HL-60 (cell line): ENCODE measurements at regions not wholly inside any gene's neighbourhood (a gene's known extent, or its start where the extent isn't known, plus 50 kb on each side); places are given as distances from the start of the nearest gene placed in this dataset.

Experiments used
- DNase-seq, 2 experiments: peaks; one replicate each; pipeline ENCODE4 v3.0.0-alpha.2; 2010 to 2020; ENCODE audit warnings: low read depth in 1 of 2, low spot score in 1 of 2
- H3K27ac ChIP-seq: fragments of 250-450 bp; sonication (Bioruptor Pico); replicated peaks from 2 replicates; pipeline ENCODE4 v1.5.1; 2020; ENCODE audit warnings: mild to moderate bottlenecking, moderate library complexity
- H3K27me3 ChIP-seq: fragments of 250-450 bp; sonication (Bioruptor Pico); 2 replicates; pipeline ENCODE4 v1.5.1; 2021; ENCODE audit warnings: mild to moderate bottlenecking, moderate library complexity; ENCODE audit not compliant: insufficient read depth, poor library complexity, severe bottlenecking
- H3K4me3 ChIP-seq: replicated peaks from 2 replicates; pipeline ENCODE4 v1.5.1; 2011; ENCODE audit warnings: mild to moderate bottlenecking, control low read depth, low read length; ENCODE audit not compliant: insufficient read depth
- GABPA ChIP-seq: IDR thresholded peaks from 2 replicates; pipeline ENCODE4 v1.6.1; 2012; ENCODE audit warnings: low read depth
- POLR2AphosphoS5 ChIP-seq: IDR thresholded peaks from 2 replicates; pipeline ENCODE4 v1.6.1; 2012; ENCODE audit warnings: low read depth
- SPI1 ChIP-seq: IDR thresholded peaks from 2 replicates; pipeline ENCODE4 v1.6.1; 2012; ENCODE audit warnings: low read depth, mild to moderate bottlenecking, borderline replicate concordance
- TF ChIP-seq, protein P1 (sequence below): IDR thresholded peaks from one replicate; pipeline ENCODE4 v1.5.1; 2011; ENCODE audit warnings: low read length, control low read depth, inconsistent platforms; ENCODE audit not compliant: insufficient read depth
- TF ChIP-seq, protein P2 (sequence below): IDR thresholded peaks from 2 replicates; pipeline ENCODE4 v1.6.1; 2012; ENCODE audit warnings: low read depth; ENCODE audit not compliant: insufficient replicate concordance

DNA sequence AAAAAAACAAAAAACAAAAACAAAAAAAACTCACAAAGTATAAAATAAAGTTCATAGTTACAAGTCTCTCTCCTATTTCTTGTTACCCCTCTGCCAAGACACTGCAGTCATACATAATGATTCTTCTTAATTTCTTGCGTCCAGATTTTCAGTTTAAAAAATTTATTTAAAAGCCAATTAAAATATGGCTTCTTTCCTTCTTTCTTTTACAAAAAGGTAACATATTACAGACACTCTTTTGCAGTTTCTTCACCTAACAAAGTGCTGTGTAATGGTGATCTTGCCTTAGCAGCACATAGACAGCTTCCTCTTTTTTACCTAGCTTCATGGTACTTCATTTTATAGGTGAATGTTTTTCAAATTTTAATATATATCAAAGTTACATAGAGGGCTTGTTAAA lies 136.1 kb upstream of the SGO1 start:
- peak in 1 of 2 experiments; percentile 36 for DNase-seq
- Histone ChIP-seq H3K27ac (peak overlapping the region; percentile 36), H3K27me3 (no peaks in the 10 kb centered on the region), H3K4me3 (no peak overlapping the region)
- TF ChIP-seq SPI1 (peak; percentile 53; the same call in 1 of the 2 replicates), POLR2AphosphoS5 (no peak)

DNA sequence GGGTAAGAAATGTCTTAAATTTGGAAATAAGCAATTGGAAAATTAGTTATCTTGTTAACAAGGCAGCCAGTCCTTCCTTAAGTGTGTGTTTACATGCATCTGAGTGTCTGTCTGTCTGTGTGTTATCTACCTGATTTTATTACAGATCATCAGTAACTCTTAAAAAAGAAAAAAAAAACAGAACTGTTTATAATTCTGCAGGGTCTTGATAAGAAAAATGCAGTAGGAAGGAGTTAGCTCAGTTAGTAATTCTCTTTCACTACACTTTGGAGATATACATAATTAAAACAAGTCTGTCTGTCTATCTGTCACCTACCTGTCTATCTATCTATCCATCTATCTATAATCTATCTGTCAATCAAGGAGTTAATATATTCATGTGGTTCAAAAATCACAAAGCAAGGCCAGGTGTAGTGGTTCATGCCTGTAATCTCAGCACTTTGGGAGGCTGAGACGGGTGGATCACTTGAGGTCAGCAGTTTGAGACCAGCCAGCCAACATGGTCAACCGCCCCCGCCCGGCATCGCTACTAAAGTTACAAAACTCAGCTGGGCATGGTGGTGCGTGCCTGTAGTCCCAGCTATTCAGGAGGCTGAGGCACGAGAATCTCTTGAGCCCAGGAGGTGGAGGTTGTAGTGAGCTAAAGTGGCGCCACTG lies 135.5 kb upstream of the SGO1 start:
- Histone ChIP-seq H3K27ac (peak overlapping the region; percentile 36), H3K4me3 (no peak overlapping the region), H3K27me3 (no peaks in the 10 kb centered on the region)
- no peak for DNase-seq
- TF ChIP-seq POLR2AphosphoS5 (no peak), SPI1 (no peak), GABPA (no peak)
- TF ChIP-seq, protein P1, sequence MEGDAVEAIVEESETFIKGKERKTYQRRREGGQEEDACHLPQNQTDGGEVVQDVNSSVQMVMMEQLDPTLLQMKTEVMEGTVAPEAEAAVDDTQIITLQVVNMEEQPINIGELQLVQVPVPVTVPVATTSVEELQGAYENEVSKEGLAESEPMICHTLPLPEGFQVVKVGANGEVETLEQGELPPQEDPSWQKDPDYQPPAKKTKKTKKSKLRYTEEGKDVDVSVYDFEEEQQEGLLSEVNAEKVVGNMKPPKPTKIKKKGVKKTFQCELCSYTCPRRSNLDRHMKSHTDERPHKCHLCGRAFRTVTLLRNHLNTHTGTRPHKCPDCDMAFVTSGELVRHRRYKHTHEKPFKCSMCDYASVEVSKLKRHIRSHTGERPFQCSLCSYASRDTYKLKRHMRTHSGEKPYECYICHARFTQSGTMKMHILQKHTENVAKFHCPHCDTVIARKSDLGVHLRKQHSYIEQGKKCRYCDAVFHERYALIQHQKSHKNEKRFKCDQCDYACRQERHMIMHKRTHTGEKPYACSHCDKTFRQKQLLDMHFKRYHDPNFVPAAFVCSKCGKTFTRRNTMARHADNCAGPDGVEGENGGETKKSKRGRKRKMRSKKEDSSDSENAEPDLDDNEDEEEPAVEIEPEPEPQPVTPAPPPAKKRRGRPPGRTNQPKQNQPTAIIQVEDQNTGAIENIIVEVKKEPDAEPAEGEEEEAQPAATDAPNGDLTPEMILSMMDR = no peak
- TF ChIP-seq, protein P2, sequence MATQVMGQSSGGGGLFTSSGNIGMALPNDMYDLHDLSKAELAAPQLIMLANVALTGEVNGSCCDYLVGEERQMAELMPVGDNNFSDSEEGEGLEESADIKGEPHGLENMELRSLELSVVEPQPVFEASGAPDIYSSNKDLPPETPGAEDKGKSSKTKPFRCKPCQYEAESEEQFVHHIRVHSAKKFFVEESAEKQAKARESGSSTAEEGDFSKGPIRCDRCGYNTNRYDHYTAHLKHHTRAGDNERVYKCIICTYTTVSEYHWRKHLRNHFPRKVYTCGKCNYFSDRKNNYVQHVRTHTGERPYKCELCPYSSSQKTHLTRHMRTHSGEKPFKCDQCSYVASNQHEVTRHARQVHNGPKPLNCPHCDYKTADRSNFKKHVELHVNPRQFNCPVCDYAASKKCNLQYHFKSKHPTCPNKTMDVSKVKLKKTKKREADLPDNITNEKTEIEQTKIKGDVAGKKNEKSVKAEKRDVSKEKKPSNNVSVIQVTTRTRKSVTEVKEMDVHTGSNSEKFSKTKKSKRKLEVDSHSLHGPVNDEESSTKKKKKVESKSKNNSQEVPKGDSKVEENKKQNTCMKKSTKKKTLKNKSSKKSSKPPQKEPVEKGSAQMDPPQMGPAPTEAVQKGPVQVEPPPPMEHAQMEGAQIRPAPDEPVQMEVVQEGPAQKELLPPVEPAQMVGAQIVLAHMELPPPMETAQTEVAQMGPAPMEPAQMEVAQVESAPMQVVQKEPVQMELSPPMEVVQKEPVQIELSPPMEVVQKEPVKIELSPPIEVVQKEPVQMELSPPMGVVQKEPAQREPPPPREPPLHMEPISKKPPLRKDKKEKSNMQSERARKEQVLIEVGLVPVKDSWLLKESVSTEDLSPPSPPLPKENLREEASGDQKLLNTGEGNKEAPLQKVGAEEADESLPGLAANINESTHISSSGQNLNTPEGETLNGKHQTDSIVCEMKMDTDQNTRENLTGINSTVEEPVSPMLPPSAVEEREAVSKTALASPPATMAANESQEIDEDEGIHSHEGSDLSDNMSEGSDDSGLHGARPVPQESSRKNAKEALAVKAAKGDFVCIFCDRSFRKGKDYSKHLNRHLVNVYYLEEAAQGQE = no peak

DNA sequence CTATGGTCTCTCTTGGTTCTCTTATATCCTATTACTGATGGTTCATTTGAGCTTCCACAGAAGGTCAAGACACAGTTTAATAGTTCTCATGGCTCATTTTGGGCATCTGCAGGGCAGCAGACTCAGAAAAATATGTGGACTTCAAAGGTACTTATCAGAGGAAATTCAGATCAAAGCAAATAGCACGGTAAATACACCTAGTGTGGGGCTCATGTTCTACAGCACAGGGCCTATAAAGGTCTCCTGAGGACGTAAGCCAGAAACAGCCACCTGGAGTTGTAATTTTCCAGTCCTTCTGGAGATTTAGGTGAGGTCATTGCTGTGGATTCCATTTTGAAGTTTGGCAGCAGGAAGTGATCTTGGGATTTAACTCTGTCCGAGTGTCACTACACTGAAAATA lies 134.5 kb upstream of the SGO1 start:
- H3K4me3 ChIP-seq = no peak overlapping the region
- TF ChIP-seq, protein P1 = no peak
- DNase-seq = no peak

DNA sequence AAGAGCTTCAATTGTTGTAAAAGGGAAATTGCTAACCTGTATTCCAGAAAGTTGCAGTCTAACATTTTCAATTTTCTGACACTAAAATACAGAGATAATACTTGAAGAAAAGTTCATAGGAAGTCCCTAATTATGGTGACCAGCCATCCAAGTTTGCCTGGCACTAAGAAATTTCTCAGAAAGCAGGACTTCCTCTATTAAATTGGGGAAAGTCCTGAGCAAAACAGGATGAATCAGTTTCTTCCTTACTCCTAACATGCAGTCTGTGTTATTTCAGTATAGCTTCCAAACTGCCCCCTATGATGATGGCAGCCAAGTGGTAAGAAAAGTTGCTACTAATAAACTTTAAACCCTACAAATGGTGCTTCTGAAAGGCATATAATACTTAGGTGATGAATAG lies 133.5 kb upstream of the SGO1 start:
- TF ChIP-seq SPI1 (no peak), POLR2AphosphoS5 (no peak), GABPA (no peak)
- TF ChIP-seq, protein P1 = no peak
- TF ChIP-seq, protein P2 = no peak
- DNase-seq = no peak
- Histone ChIP-seq H3K27ac (no peak overlapping the region), H3K4me3 (no peak overlapping the region), H3K27me3 (no peaks in the 10 kb centered on the region)

More for the DNA sequence above, 134.5 kb upstream of the SGO1 start:
- H3K27ac ChIP-seq = no peak overlapping the region
- no peaks in the 10 kb centered on the region for H3K27me3 ChIP-seq
